ENCODE measurements at regions not wholly inside any gene's neighbourhood (a gene's known extent, or its start where the extent isn't known, plus 50 kb on each side); places are given as distances from the start of the nearest gene placed in this dataset.

- TF ChIP-seq CTCF (IDR thresholded peaks at IDR 0.05) (no peak), POLR2A (IDR thresholded peaks at IDR 0.05) (no peak)
- H3K27ac ChIP-seq, result no peak overlapping the region
- intact Hi-C loops (cut with DNase I), result no loop called here
- DNase-seq, result no peak
- no peaks in the 10 kb centered on the region for H3K9me3 ChIP-seq
- H3K4me3 ChIP-seq, result no peak overlapping the region
- 36 to 41% methylated on average over 3 to 4 of the region's 4 CpGs for WGBS, 2 donors
- H3K36me3 ChIP-seq, result no peaks in the 10 kb centered on the region
- peaks cover 0 to 68% (median 0%) of the 10 kb centered on the region in 4 donors for H3K27me3 ChIP-seq
- H3K4me1 ChIP-seq, result no peaks in the 10 kb centered on the region
Measured at GRCh38 chr22:22084089-22084711, 101.6 kb upstream of the TOP3B start.

- intact Hi-C loops (cut with DNase I), result no loop called here
- H3K9me3 ChIP-seq, result no peaks in the 10 kb centered on the region
- 56 to 57% methylated on average over 5 of the region's 5 CpGs for WGBS, 2 donors
Measured at GRCh38 chr22:22082960-22083359, 100.4 kb upstream of the TOP3B start.

GRCh38 chr22:22082229-22082835 is 99.7 kb upstream of the TOP3B start:
- H3K27ac ChIP-seq, result no peak overlapping the region
- TF ChIP-seq CTCF (IDR thresholded peaks at IDR 0.05) (no peak), POLR2A (IDR thresholded peaks at IDR 0.05) (no peak)
- no peaks in the 10 kb centered on the region for H3K9me3 ChIP-seq
- peaks cover 0 to 75% (median 0%) of the 10 kb centered on the region in 4 donors for H3K27me3 ChIP-seq
- DNase-seq, result no peak
- H3K4me1 ChIP-seq, result no peaks in the 10 kb centered on the region
- no peaks in the 10 kb centered on the region for H3K36me3 ChIP-seq
- intact Hi-C loops (cut with DNase I), result no loop called here
- WGBS, 2 donors, result 65 to 72% methylated on average over 1 of the region's 1 CpG
- no peak overlapping the region for H3K4me3 ChIP-seq

More at GRCh38 chr22:22082960-22083359, 100.4 kb upstream of the TOP3B start:
- TF ChIP-seq POLR2A (IDR thresholded peaks at IDR 0.05), result no peak
- no peak for TF ChIP-seq CTCF (IDR thresholded peaks at IDR 0.05)
- Histone ChIP-seq H3K4me1 (no peaks in the 10 kb centered on the region), H3K36me3 (no peaks in the 10 kb centered on the region), H3K27me3 (peaks cover 0 to 69% (median 0%) of the 10 kb centered on the region in 4 donors), H3K4me3 (no peak overlapping the region), H3K27ac (no peak overlapping the region)
- DNase-seq, result no peak

- Histone ChIP-seq H3K4me3 (no peak overlapping the region), H3K4me1 (no peaks in the 10 kb centered on the region), H3K27ac (no peak overlapping the region), H3K36me3 (no peaks in the 10 kb centered on the region), H3K9me3 (no peaks in the 10 kb centered on the region), H3K27me3 (peaks cover 0 to 77% (median 0%) of the 10 kb centered on the region in 4 donors)
- no peak for DNase-seq
- TF ChIP-seq POLR2A (IDR thresholded peaks at IDR 0.05) (no peak), CTCF (IDR thresholded peaks at IDR 0.05) (no peak)
- intact Hi-C loops (cut with DNase I), result no loop called here
- WGBS, 2 donors, result 35 to 49% methylated on average over 2 of the region's 2 CpGs
Measured at GRCh38 chr22:22080270-22080669, 97.7 kb upstream of the TOP3B start.

- Histone ChIP-seq H3K4me3 (no peak overlapping the region), H3K36me3 (no peaks in the 10 kb centered on the region), H3K27me3 (peaks cover 0 to 78% (median 0%) of the 10 kb centered on the region in 4 donors), H3K9me3 (no peaks in the 10 kb centered on the region), H3K4me1 (no peaks in the 10 kb centered on the region), H3K27ac (no peak overlapping the region)
- no peak for DNase-seq
- TF ChIP-seq CTCF (IDR thresholded peaks at IDR 0.05) (no peak), POLR2A (IDR thresholded peaks at IDR 0.05) (no peak)
- intact Hi-C loops (cut with DNase I), result no loop called here
- 71 to 72% methylated on average over 4 to 6 of the region's 6 CpGs for WGBS, 2 donors
Measured at GRCh38 chr22:22079404-22080148, 97.0 kb upstream of the TOP3B start.
